ENCODE measurements at regions not wholly inside any gene's neighbourhood (a gene's known extent, or its start where the extent isn't known, plus 50 kb on each side); places are given as distances from the start of the nearest gene placed in this dataset.

DNA sequence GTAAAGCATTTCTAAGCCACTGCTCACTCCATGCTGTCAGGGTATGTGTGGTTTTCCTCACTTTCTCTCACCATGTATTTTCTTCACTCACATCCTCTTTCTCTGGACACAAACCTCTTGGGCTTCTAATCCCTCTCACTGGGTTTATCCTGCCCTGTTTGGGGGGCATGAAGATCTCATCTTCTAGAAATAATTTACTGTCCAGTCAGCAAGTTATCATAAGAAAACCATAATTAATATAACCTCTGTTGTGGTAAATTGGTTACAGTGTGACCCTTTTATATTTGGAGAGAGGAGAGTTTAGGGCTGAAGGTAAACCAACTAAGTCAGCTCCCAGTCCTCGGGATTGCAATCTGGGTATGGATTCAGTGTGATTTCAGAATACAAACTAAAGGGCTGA is 213.8 kb upstream of the PROX1 start:
- TF ChIP-seq, protein P1, sequence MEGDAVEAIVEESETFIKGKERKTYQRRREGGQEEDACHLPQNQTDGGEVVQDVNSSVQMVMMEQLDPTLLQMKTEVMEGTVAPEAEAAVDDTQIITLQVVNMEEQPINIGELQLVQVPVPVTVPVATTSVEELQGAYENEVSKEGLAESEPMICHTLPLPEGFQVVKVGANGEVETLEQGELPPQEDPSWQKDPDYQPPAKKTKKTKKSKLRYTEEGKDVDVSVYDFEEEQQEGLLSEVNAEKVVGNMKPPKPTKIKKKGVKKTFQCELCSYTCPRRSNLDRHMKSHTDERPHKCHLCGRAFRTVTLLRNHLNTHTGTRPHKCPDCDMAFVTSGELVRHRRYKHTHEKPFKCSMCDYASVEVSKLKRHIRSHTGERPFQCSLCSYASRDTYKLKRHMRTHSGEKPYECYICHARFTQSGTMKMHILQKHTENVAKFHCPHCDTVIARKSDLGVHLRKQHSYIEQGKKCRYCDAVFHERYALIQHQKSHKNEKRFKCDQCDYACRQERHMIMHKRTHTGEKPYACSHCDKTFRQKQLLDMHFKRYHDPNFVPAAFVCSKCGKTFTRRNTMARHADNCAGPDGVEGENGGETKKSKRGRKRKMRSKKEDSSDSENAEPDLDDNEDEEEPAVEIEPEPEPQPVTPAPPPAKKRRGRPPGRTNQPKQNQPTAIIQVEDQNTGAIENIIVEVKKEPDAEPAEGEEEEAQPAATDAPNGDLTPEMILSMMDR (IDR thresholded peaks at IDR 0.05; ENCODE audit: low read length) = no peak
- no peak for TF ChIP-seq EZH2 (optimal IDR thresholded peaks at IDR 0.05; ENCODE audit: low read depth, low read length)

All from MM.1S (cell line).